Neural crest cell (in vitro differentiated cells): ENCODE measurements at regions not wholly inside any gene's neighbourhood (a gene's known extent, or its start where the extent isn't known, plus 50 kb on each side); places are given as distances from the start of the nearest gene placed in this dataset.

Experiments
- DNase-seq: peaks from one replicate; pipeline ENCODE4 v3.0.0; 2021; ENCODE audit warnings: low read depth, mixed read lengths, low spot score
- H3K27ac Mint-ChIP-seq: one replicate; pipeline ENCODE4 v1.8.0; 2021; ENCODE audit warnings: mild to moderate bottlenecking, mixed read lengths; ENCODE audit not compliant: unreplicated experiment
- H3K27me3 Mint-ChIP-seq: 2 replicates; pipeline ENCODE4 v1.8.0; 2021; ENCODE audit warnings: low read depth, mild to moderate bottlenecking, mixed read lengths
- H3K36me3 Mint-ChIP-seq: 2 replicates; pipeline ENCODE4 v1.8.0; 2021; ENCODE audit warnings: low read depth, mild to moderate bottlenecking, mixed read lengths
- H3K4me1 Mint-ChIP-seq: 2 replicates; pipeline ENCODE4 v1.8.0; 2021; ENCODE audit warnings: mixed read lengths
- H3K4me3 Mint-ChIP-seq: one replicate; pipeline ENCODE4 v1.8.0; 2021; ENCODE audit warnings: mild to moderate bottlenecking, mixed read lengths
- H3K9me3 Mint-ChIP-seq: 2 replicates; pipeline ENCODE4 v1.8.0; 2021; ENCODE audit warnings: mixed read lengths
- TF ChIP-seq, protein P1 (sequence below): fragments of 200-600 bp; sonication (generic); conservative IDR thresholded peaks from 2 replicates; pipeline ENCODE4 v1.5.0; 2021; ENCODE audit warnings: antibody characterized with exemption, mild to moderate bottlenecking

DNA sequence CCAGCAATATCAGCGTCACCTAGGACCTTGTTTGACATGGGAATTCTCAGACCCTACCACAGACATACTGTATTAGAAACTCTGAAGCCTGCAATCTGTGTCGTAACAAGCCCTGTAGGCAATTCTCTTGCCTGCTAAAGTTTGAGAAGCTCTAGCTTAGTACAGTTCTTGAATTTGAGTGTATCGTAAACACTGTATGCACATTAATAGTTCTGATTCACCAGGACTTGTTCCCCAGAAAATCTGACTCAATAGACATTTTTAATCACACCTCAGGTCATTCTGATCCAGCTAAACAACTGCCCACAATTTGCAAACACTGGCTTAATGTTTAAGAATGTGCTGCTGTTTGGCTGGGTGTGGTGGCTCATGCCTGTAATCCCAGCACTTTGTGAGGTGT is 414.3 kb downstream of the TFAP2A start:
- no peak overlapping the region for H3K4me3 Mint-ChIP-seq
- peaks cover 10% of the 10 kb centered on the region for H3K9me3 Mint-ChIP-seq
- H3K36me3 Mint-ChIP-seq: no peaks in the 10 kb centered on the region

GRCh38 chr6:9999796-10000195 is 415.1 kb downstream of the TFAP2A start:
- no peaks in the 10 kb centered on the region for H3K36me3 Mint-ChIP-seq
- H3K9me3 Mint-ChIP-seq: peaks cover 10% of the 10 kb centered on the region
- H3K4me3 Mint-ChIP-seq: no peak overlapping the region
- no peaks in the 10 kb centered on the region for H3K27me3 Mint-ChIP-seq
- DNase-seq: no peak
- H3K4me1 Mint-ChIP-seq: no peaks in the 10 kb centered on the region
- TF ChIP-seq, protein P1, sequence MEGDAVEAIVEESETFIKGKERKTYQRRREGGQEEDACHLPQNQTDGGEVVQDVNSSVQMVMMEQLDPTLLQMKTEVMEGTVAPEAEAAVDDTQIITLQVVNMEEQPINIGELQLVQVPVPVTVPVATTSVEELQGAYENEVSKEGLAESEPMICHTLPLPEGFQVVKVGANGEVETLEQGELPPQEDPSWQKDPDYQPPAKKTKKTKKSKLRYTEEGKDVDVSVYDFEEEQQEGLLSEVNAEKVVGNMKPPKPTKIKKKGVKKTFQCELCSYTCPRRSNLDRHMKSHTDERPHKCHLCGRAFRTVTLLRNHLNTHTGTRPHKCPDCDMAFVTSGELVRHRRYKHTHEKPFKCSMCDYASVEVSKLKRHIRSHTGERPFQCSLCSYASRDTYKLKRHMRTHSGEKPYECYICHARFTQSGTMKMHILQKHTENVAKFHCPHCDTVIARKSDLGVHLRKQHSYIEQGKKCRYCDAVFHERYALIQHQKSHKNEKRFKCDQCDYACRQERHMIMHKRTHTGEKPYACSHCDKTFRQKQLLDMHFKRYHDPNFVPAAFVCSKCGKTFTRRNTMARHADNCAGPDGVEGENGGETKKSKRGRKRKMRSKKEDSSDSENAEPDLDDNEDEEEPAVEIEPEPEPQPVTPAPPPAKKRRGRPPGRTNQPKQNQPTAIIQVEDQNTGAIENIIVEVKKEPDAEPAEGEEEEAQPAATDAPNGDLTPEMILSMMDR: no peak
- H3K27ac Mint-ChIP-seq: no peak overlapping the region

More for the DNA sequence above, 414.3 kb downstream of the TFAP2A start:
- no peak for DNase-seq
- Mint-ChIP-seq H3K27ac (no peak overlapping the region), H3K4me1 (no peaks in the 10 kb centered on the region), H3K27me3 (no peaks in the 10 kb centered on the region)
- TF ChIP-seq, protein P1: no peak

GRCh38 chr6:9986273-9986672 is 428.6 kb downstream of the TFAP2A start:
- Mint-ChIP-seq H3K4me3 (no peak overlapping the region), H3K27me3 (no peaks in the 10 kb centered on the region), H3K9me3 (peaks cover 11% of the 10 kb centered on the region), H3K36me3 (peaks cover 6% of the 10 kb centered on the region), H3K4me1 (no peaks in the 10 kb centered on the region), H3K27ac (no peak overlapping the region)
- no peak for DNase-seq
- TF ChIP-seq, protein P1: no peak

- peaks cover 6% of the 10 kb centered on the region for H3K36me3 Mint-ChIP-seq
- H3K4me1 Mint-ChIP-seq: no peaks in the 10 kb centered on the region
- peaks cover 11% of the 10 kb centered on the region for H3K9me3 Mint-ChIP-seq
- H3K27me3 Mint-ChIP-seq: no peaks in the 10 kb centered on the region
- H3K27ac Mint-ChIP-seq: no peak overlapping the region
- TF ChIP-seq, protein P1: no peak
- DNase-seq: no peak
- H3K4me3 Mint-ChIP-seq: no peak overlapping the region
Measured at GRCh38 chr6:9985481-9985880, 429.4 kb downstream of the TFAP2A start.

DNA sequence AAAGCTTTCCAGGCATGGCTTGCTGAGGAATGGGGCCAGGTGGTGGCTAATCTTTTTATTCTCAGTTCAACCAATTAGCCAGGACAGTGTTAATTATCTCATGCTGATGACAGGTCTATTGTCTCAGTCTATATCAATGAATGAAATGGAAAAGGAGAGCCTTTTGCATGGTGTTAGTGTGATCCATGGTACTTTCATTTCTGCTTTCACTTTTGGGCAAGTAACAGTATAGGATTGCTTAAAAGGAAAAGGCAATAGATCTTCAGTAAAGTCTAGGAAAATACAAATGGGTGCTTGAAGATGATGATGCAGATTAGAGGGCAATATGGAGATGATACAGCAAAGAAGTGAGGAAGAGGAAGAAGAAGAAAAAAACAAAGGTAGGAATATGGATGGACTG is 430.3 kb downstream of the TFAP2A start:
- no peaks in the 10 kb centered on the region for H3K27me3 Mint-ChIP-seq
- peaks cover 6% of the 10 kb centered on the region for H3K36me3 Mint-ChIP-seq
- no peak overlapping the region for H3K27ac Mint-ChIP-seq
- no peak for DNase-seq
- TF ChIP-seq, protein P1: no peak
- H3K4me1 Mint-ChIP-seq: no peaks in the 10 kb centered on the region
- H3K4me3 Mint-ChIP-seq: no peak overlapping the region
- peaks cover 8% of the 10 kb centered on the region for H3K9me3 Mint-ChIP-seq

DNA sequence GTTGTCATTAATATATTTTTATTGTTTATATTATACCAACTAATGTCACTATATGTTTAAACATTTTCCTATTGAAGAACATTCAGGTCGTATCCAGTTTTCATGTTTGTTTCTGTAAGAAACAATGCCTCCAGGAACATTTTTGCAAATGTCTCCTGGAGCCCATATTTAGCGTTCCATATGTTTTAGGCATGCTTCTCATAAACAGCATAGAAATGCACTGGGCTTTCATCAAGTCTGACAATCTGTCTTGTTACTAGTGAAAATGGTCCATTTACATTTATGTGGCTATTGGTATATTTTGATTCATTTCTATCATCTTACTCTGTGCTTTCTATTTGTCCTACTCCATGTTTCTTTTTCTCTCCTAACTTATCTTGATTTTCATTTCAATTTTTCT is 431.7 kb downstream of the TFAP2A start:
- Mint-ChIP-seq H3K27me3 (no peaks in the 10 kb centered on the region), H3K4me3 (no peak overlapping the region), H3K27ac (no peak overlapping the region), H3K36me3 (peaks cover 6% of the 10 kb centered on the region), H3K9me3 (peaks cover 8% of the 10 kb centered on the region), H3K4me1 (no peaks in the 10 kb centered on the region)
- TF ChIP-seq, protein P1: no peak
- DNase-seq: no peak
